ENCODE measurements at regions not wholly inside any gene's neighbourhood (a gene's known extent, or its start where the extent isn't known, plus 50 kb on each side); places are given as distances from the start of the nearest gene placed in this dataset.
"Not testable (repeated sequence)": the region's sequence is repeated elsewhere in the genome, so short reads cannot be mapped to it uniquely, and the experiment has no call there.

DNA sequence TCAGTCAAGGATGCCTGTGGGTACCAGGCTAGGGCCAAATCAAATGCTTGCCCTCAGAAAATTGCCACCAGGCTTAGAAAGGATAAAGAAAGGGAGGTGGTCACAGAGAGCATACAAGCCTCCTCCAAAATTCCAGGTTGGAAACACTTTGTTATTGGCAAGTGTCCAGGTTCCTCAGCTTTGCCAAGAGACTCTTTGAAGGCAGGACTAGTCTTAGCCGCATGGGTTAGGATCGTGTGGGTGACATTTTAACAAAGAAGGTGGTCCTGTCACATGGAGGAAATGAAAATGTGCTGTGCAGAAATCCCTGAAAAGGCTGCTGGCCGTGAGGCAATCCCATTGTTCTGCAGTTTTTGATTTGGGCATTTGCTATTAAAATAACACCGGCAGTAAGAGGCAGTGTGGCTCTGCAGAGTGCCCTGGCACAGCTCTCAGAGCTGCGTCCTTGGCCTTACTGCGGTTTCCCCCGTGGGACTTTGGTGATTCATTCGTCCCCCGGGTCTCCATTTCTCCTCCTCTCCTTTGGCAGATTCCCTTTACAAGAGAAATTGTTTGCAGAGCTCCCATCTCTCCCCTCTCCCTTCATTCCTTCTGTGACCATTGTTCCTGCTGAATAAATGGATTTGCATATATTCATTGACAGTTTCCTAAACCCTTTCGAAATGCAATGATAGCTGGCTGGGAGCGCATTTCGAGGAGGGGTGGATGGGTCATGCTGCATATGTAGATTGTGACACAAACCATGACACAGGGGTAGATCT lies 187.3 kb downstream of the VAPA start:
- DNase-seq: no peak
- ChIA-PET POLR2A (no interaction called here), CTCF (interaction anchor here (0.8 kb wide), 1 partner anchor 9 kb away, joined by 4 read pairs; no protein-coding TSS in a partner anchor)
- Histone ChIP-seq H3K9me3 (ENCODE audit: control extremely low read depth in 1 of 5, control insufficient read depth in 4 of 5, insufficient read depth in 2 of 5, low read depth in 1 of 5, low read length in 4 of 5) (peaks cover 0 to 10% (median 0%) of the 10 kb centered on the region in 5 experiments), H3K4me1 (ENCODE audit: control extremely low read depth in 1 of 4, control insufficient read depth in 4 of 4, insufficient read depth in 4 of 4, low read length in 3 of 4) (no peaks in the 10 kb centered on the region), H3K4me3 (ENCODE audit: control insufficient read depth in 1 of 7, extremely low read depth in 1 of 7, insufficient read depth in 4 of 7, low read depth in 2 of 7, low read length in 6 of 7) (no peak overlapping the region), H3K27ac (ENCODE audit: insufficient read depth in 1 of 2, low read depth in 1 of 2, low read length in 2 of 2, poor library complexity in 1 of 2, severe bottlenecking in 2 of 2) (no peak overlapping the region), H3K27me3 (replicated peaks in 2 of 5; ENCODE audit: control insufficient read depth in 4 of 5, insufficient read depth in 5 of 5, low read length in 4 of 5) (peaks cover 0 to 7% (median 0%) of the 10 kb centered on the region in 5 experiments), H3K36me3 (ENCODE audit: control insufficient read depth in 4 of 4, insufficient read depth in 4 of 4, low read length in 3 of 4) (no peaks in the 10 kb centered on the region)
- WGBS (ENCODE audit: insufficient coverage): 62% methylated on average over 12 of the region's 12 CpGs

- no peak overlapping the region for H3K27ac ChIP-seq (ENCODE audit: insufficient read depth in 1 of 2, low read depth in 1 of 2, low read length in 2 of 2, poor library complexity in 1 of 2, severe bottlenecking in 2 of 2)
- no peak for DNase-seq
- no peaks in the 10 kb centered on the region for H3K36me3 ChIP-seq (ENCODE audit: control insufficient read depth in 4 of 4, insufficient read depth in 4 of 4, low read length in 3 of 4)
- no peak overlapping the region for H3K4me3 ChIP-seq (ENCODE audit: control insufficient read depth in 1 of 7, extremely low read depth in 1 of 7, insufficient read depth in 4 of 7, low read depth in 2 of 7, low read length in 6 of 7)
- WGBS (ENCODE audit: insufficient coverage): 82% methylated on average over 4 of the region's 5 CpGs
- ChIA-PET CTCF (interaction anchor here (0.8 kb wide), 1 partner anchor 10 kb away, joined by 4 read pairs; no protein-coding TSS in a partner anchor), POLR2A (no interaction called here)
- peaks cover 0 to 7% (median 0%) of the 10 kb centered on the region in 5 experiments for H3K27me3 ChIP-seq (replicated peaks in 2 of 5; ENCODE audit: control insufficient read depth in 4 of 5, insufficient read depth in 5 of 5, low read length in 4 of 5)
- H3K9me3 ChIP-seq (ENCODE audit: control extremely low read depth in 1 of 5, control insufficient read depth in 4 of 5, insufficient read depth in 2 of 5, low read depth in 1 of 5, low read length in 4 of 5): peaks cover 0 to 14% (median 0%) of the 10 kb centered on the region in 5 experiments
- no peaks in the 10 kb centered on the region for H3K4me1 ChIP-seq (ENCODE audit: control extremely low read depth in 1 of 4, control insufficient read depth in 4 of 4, insufficient read depth in 4 of 4, low read length in 3 of 4)
These were observed 187.9 kb downstream of the VAPA start for GRCh38 chr18:10101729-10102128.

- H3K4me3 ChIP-seq (ENCODE audit: control insufficient read depth in 1 of 7, extremely low read depth in 1 of 7, insufficient read depth in 4 of 7, low read depth in 2 of 7, low read length in 6 of 7); H3K36me3 ChIP-seq (ENCODE audit: control insufficient read depth in 4 of 4, insufficient read depth in 4 of 4, low read length in 3 of 4); DNase-seq; H3K4me1 ChIP-seq (ENCODE audit: control extremely low read depth in 1 of 4, control insufficient read depth in 4 of 4, insufficient read depth in 4 of 4, low read length in 3 of 4); H3K27ac ChIP-seq (ENCODE audit: insufficient read depth in 1 of 2, low read depth in 1 of 2, low read length in 2 of 2, poor library complexity in 1 of 2, severe bottlenecking in 2 of 2); CTCF ChIA-PET; H3K27me3 ChIP-seq (replicated peaks in 2 of 5; ENCODE audit: control insufficient read depth in 4 of 5, insufficient read depth in 5 of 5, low read length in 4 of 5): not testable (repeated sequence)
- H3K9me3 ChIP-seq (ENCODE audit: control extremely low read depth in 1 of 5, control insufficient read depth in 4 of 5, insufficient read depth in 2 of 5, low read depth in 1 of 5, low read length in 4 of 5): peaks cover 0 to 14% (median 0%) of the 10 kb centered on the region in 5 experiments
- POLR2A ChIA-PET: interaction anchor here (0.5 kb wide), 1 partner anchor 266 kb away, joined by 3 read pairs; no protein-coding TSS in a partner anchor
- WGBS (ENCODE audit: insufficient coverage): no CpG with 5 or more reads among the region's 1 CpG
These were observed 191.3 kb downstream of the VAPA start for GRCh38 chr18:10105118-10105517.

- peaks cover 0 to 3% (median 0%) of the 10 kb centered on the region in 5 experiments for H3K9me3 ChIP-seq (ENCODE audit: control extremely low read depth in 1 of 5, control insufficient read depth in 4 of 5, insufficient read depth in 2 of 5, low read depth in 1 of 5, low read length in 4 of 5)
- H3K4me3 ChIP-seq (ENCODE audit: control insufficient read depth in 1 of 7, extremely low read depth in 1 of 7, insufficient read depth in 4 of 7, low read depth in 2 of 7, low read length in 6 of 7): no peak overlapping the region
- H3K36me3 ChIP-seq (ENCODE audit: control insufficient read depth in 4 of 4, insufficient read depth in 4 of 4, low read length in 3 of 4): no peaks in the 10 kb centered on the region
- no peak for DNase-seq
- H3K4me1 ChIP-seq (ENCODE audit: control extremely low read depth in 1 of 4, control insufficient read depth in 4 of 4, insufficient read depth in 4 of 4, low read length in 3 of 4): no peaks in the 10 kb centered on the region
- CTCF ChIA-PET: no interaction called here
- no peak overlapping the region for H3K27ac ChIP-seq (ENCODE audit: insufficient read depth in 1 of 2, low read depth in 1 of 2, low read length in 2 of 2, poor library complexity in 1 of 2, severe bottlenecking in 2 of 2)
- 100% methylated on average over 1 of the region's 1 CpG for WGBS (ENCODE audit: insufficient coverage)
- POLR2A ChIA-PET: no interaction called here
- H3K27me3 ChIP-seq (replicated peaks in 2 of 5; ENCODE audit: control insufficient read depth in 4 of 5, insufficient read depth in 5 of 5, low read length in 4 of 5): no peaks in the 10 kb centered on the region
These were observed 197.4 kb downstream of the VAPA start for GRCh38 chr18:10111191-10111590.

DNA sequence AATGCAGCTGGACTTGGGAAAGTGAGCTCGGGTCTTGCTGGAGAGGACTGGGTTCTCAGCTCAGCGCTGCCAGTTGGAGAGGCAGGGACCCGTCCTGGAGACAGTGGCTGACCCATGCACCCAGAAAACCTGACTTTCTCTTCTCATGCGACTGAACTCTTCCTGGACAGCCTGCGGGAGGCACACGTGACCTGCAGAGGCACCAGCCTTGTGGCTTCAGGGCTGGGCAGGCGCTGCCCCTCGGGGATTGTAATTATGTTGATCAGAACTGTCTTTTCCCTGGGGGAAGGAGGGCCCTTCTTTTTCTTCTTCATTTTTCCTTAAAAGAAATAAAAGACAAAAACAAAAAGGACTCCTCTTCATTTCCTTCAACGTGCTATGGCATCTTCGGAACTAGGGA lies 198.1 kb downstream of the VAPA start:
- Histone ChIP-seq H3K4me3 (ENCODE audit: control insufficient read depth in 1 of 7, extremely low read depth in 1 of 7, insufficient read depth in 4 of 7, low read depth in 2 of 7, low read length in 6 of 7) (no peak overlapping the region), H3K9me3 (ENCODE audit: control extremely low read depth in 1 of 5, control insufficient read depth in 4 of 5, insufficient read depth in 2 of 5, low read depth in 1 of 5, low read length in 4 of 5) (no peaks in the 10 kb centered on the region), H3K4me1 (ENCODE audit: control extremely low read depth in 1 of 4, control insufficient read depth in 4 of 4, insufficient read depth in 4 of 4, low read length in 3 of 4) (no peaks in the 10 kb centered on the region), H3K27ac (ENCODE audit: insufficient read depth in 1 of 2, low read depth in 1 of 2, low read length in 2 of 2, poor library complexity in 1 of 2, severe bottlenecking in 2 of 2) (no peak overlapping the region), H3K36me3 (ENCODE audit: control insufficient read depth in 4 of 4, insufficient read depth in 4 of 4, low read length in 3 of 4) (no peaks in the 10 kb centered on the region), H3K27me3 (replicated peaks in 2 of 5; ENCODE audit: control insufficient read depth in 4 of 5, insufficient read depth in 5 of 5, low read length in 4 of 5) (no peaks in the 10 kb centered on the region)
- DNase-seq: no peak
- WGBS (ENCODE audit: insufficient coverage): 96% methylated on average over 5 of the region's 10 CpGs
- POLR2A ChIA-PET: no interaction called here
- CTCF ChIA-PET: no interaction called here

DNA sequence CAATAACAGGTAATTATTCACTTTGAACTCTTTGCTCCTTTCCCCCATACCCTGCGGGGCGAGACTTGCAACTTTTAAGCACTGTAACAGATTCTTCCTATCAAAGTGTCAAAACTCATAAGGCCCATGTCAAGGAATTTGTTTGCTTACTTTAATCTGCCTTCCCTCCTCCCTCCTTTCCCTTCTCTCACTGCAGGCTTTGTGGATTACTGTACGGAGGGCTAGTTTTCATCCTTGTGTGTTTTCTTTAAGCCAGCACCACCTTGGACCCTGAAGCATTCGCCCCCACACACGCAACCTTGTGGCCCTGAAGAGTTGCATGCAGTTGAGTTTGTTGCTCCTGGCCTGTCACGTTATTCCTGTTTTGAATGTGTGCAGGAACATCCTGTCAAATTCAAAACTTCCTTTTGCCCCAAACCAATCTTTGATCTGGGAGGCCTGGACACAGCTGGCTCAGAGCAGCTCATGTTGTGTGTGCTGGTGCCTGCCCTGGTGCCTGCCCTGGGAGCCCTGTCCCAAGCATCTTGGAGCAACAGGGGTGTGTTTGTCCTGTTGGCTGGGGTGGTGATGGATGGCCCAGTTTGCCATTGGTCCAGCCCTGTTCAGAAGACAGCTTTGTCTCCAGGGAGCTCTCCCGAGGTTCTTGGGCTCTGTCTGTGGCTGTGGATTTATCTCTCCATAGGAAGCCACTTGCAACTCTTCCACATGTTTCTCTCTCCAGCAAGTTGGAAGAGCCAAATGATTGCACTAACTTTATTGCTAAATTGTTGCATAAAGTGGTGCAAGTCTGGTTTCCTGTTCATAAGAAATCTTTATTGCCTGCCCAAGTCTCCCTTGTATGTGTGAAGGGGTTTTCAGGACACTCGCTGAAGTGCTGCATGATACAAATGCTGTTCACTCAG lies 199.6 kb downstream of the VAPA start:
- Histone ChIP-seq H3K9me3 (ENCODE audit: control extremely low read depth in 1 of 5, control insufficient read depth in 4 of 5, insufficient read depth in 2 of 5, low read depth in 1 of 5, low read length in 4 of 5) (no peaks in the 10 kb centered on the region), H3K4me1 (ENCODE audit: control extremely low read depth in 1 of 4, control insufficient read depth in 4 of 4, insufficient read depth in 4 of 4, low read length in 3 of 4) (no peaks in the 10 kb centered on the region), H3K27ac (ENCODE audit: insufficient read depth in 1 of 2, low read depth in 1 of 2, low read length in 2 of 2, poor library complexity in 1 of 2, severe bottlenecking in 2 of 2) (no peak overlapping the region), H3K4me3 (ENCODE audit: control insufficient read depth in 1 of 7, extremely low read depth in 1 of 7, insufficient read depth in 4 of 7, low read depth in 2 of 7, low read length in 6 of 7) (no peak overlapping the region), H3K36me3 (ENCODE audit: control insufficient read depth in 4 of 4, insufficient read depth in 4 of 4, low read length in 3 of 4) (no peaks in the 10 kb centered on the region), H3K27me3 (replicated peaks in 2 of 5; ENCODE audit: control insufficient read depth in 4 of 5, insufficient read depth in 5 of 5, low read length in 4 of 5) (no peaks in the 10 kb centered on the region)
- CTCF ChIA-PET: no interaction called here
- POLR2A ChIA-PET: interaction anchor here (0.6 kb wide), 1 partner anchor 66 kb away, joined by 3 read pairs; no protein-coding TSS in a partner anchor
- 90% methylated on average over 6 of the region's 8 CpGs for WGBS (ENCODE audit: insufficient coverage)
- no peak for DNase-seq

Data from common myeloid progenitor, CD34-positive (primary cell).